NB4 (cell line): ENCODE measurements at regions not wholly inside any gene's neighbourhood (a gene's known extent, or its start where the extent isn't known, plus 50 kb on each side); places are given as distances from the start of the nearest gene placed in this dataset.

Source experiments
- MAX ChIP-seq: IDR thresholded peaks from 2 replicates; pipeline ENCODE4 v1.6.1; 2011; ENCODE audit warnings: low read depth, low read length
- MYC ChIP-seq: IDR thresholded peaks from 2 replicates; pipeline ENCODE4 v1.6.1; 2011; ENCODE audit warnings: low read depth, low read length
- POLR2A ChIP-seq: IDR thresholded peaks from 2 replicates; pipeline ENCODE4 v1.6.1; 2011; ENCODE audit warnings: mild to moderate bottlenecking; ENCODE audit not compliant: insufficient read length; ENCODE audit errors: extremely low read depth
- TF ChIP-seq, protein P1 (sequence below): IDR thresholded peaks from one replicate; pipeline ENCODE4 v1.5.1; 2012; ENCODE audit warnings: low read depth, low read length

DNA sequence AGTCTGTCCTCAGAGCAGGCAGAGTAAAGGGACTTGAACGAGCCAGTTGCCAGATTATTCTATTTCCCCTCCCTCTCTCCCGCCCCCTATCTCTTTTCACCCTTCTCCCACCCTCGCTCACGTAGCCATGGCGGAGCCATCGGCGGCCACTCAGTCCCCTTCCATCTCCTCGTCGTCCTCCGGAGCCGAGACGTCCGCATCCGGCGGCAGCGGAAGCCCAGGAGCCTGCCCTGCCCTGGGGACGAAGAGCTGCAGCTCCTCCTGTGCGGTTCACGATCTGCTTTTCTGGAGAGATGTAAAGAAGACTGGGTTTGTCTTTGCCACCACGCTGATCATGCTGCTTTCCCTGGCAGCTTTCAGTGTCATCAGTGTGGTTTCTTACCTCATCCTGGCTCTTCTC is 106.2 kb upstream of the SMAD1 start:
- TF ChIP-seq POLR2A (no peak), MYC (no peak), MAX (no peak)
- TF ChIP-seq, protein P1, sequence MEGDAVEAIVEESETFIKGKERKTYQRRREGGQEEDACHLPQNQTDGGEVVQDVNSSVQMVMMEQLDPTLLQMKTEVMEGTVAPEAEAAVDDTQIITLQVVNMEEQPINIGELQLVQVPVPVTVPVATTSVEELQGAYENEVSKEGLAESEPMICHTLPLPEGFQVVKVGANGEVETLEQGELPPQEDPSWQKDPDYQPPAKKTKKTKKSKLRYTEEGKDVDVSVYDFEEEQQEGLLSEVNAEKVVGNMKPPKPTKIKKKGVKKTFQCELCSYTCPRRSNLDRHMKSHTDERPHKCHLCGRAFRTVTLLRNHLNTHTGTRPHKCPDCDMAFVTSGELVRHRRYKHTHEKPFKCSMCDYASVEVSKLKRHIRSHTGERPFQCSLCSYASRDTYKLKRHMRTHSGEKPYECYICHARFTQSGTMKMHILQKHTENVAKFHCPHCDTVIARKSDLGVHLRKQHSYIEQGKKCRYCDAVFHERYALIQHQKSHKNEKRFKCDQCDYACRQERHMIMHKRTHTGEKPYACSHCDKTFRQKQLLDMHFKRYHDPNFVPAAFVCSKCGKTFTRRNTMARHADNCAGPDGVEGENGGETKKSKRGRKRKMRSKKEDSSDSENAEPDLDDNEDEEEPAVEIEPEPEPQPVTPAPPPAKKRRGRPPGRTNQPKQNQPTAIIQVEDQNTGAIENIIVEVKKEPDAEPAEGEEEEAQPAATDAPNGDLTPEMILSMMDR, result no peak
